ENCODE measurements at regions not wholly inside any gene's neighbourhood (a gene's known extent, or its start where the extent isn't known, plus 50 kb on each side); places are given as distances from the start of the nearest gene placed in this dataset.
"Not testable (repeated sequence)": the region's sequence is repeated elsewhere in the genome, so short reads cannot be mapped to it uniquely, and the experiment has no call there.

DNA sequence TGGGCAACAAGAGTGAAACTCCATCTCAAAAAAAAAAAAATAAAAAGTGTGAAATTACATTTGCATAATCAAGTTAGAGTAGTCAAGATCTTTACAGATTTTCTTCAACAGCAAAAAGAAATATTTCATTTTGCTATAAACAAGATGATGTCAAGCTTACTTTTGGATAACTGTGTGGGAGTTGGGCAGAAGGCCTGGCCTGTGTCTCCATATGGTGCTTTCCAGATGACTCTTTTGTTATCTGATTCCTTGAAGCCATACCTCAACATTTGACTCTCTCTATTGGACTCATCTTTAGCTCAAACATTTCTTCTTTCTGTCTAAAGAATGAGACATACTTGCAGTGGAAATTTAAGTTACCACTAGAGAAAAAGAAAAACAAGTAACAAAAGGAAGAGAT is 246.8 kb downstream of the MSX2 start:
- Histone ChIP-seq H3K27ac (ENCODE audit: low read depth, low read length) (no peak overlapping the region), H3K36me3 (ENCODE audit: control insufficient read depth in 5 of 5, insufficient read depth in 5 of 5, low read length in 5 of 5) (no peaks in the 10 kb centered on the region), H3K9me3 (ENCODE audit: control insufficient read depth in 5 of 5, low read length in 5 of 5) (peaks cover 5 to 12% (median 5%) of the 10 kb centered on the region in 5 donors), H3K4me1 (ENCODE audit: control insufficient read depth in 5 of 5, insufficient read depth in 5 of 5, low read length in 5 of 5) (no peaks in the 10 kb centered on the region), H3K9ac (ENCODE audit: low read length in 5 of 5) (no peak overlapping the region), H3K4me3 (ENCODE audit: low read depth in 1 of 5, low read length in 5 of 5) (no peak overlapping the region), H3K27me3 (ENCODE audit: control insufficient read depth in 5 of 5, insufficient read depth in 4 of 5, low read length in 5 of 5) (peaks cover 0 to 4% (median 0%) of the 10 kb centered on the region in 5 donors)

DNA sequence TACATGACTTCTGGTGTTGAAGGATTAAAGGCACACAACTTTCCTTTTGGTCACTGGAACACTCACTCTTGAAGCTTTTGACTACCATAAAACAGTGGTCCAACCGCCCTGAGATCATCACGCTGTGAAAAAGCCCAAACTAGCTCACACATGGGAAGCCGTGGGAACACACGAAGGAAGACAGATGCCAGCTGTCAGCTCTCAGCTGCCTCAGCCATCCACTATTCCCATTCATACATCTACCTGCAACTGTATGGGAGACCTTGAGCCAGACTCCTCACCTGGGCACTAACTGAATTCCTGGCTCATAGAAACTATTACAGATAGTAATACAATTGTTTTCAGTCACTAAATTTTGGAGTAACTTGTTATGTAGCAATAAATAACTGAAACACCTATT is 246.1 kb downstream of the MSX2 start:
- no peak overlapping the region for H3K4me3 ChIP-seq (ENCODE audit: low read depth in 1 of 5, low read length in 5 of 5)
- H3K27ac ChIP-seq (ENCODE audit: low read depth, low read length), result no peak overlapping the region
- H3K9me3 ChIP-seq (ENCODE audit: control insufficient read depth in 5 of 5, low read length in 5 of 5), result peaks cover 5 to 18% (median 11%) of the 10 kb centered on the region in 5 donors
- no peaks in the 10 kb centered on the region for H3K4me1 ChIP-seq (ENCODE audit: control insufficient read depth in 5 of 5, insufficient read depth in 5 of 5, low read length in 5 of 5)
- H3K27me3 ChIP-seq (ENCODE audit: control insufficient read depth in 5 of 5, insufficient read depth in 4 of 5, low read length in 5 of 5), result peaks cover 0 to 4% (median 0%) of the 10 kb centered on the region in 5 donors
- no peak overlapping the region for H3K9ac ChIP-seq (ENCODE audit: low read length in 5 of 5)
- no peaks in the 10 kb centered on the region for H3K36me3 ChIP-seq (ENCODE audit: control insufficient read depth in 5 of 5, insufficient read depth in 5 of 5, low read length in 5 of 5)

DNA sequence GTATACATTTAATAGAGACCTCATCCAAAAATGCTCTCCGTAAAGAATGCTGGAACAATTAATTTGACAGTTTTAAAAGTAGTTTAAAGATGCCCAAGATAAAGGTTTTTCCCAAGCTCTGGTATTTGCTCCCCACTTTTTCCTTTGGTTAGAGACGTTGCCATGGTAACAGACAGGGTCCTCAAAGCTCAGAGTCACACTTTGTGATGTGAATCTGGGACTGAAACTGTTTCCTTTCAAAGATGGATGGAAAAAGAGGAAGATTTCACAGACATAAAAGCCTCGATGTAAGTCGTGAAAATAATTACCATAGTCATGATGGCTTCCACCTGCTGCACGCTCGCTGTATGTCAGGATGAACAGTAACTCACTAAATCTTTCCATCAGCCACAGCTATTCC is 229.5 kb downstream of the MSX2 start:
- Histone ChIP-seq H3K9me3 (ENCODE audit: control insufficient read depth in 5 of 5, low read length in 5 of 5) (no peaks in the 10 kb centered on the region), H3K4me3 (ENCODE audit: low read depth in 1 of 5, low read length in 5 of 5) (no peak overlapping the region), H3K36me3 (ENCODE audit: control insufficient read depth in 5 of 5, insufficient read depth in 5 of 5, low read length in 5 of 5) (no peaks in the 10 kb centered on the region), H3K9ac (ENCODE audit: low read length in 5 of 5) (no peak overlapping the region), H3K27ac (ENCODE audit: low read depth, low read length) (no peak overlapping the region), H3K27me3 (ENCODE audit: control insufficient read depth in 5 of 5, insufficient read depth in 4 of 5, low read length in 5 of 5) (peaks cover 0 to 3% (median 0%) of the 10 kb centered on the region in 5 donors), H3K4me1 (ENCODE audit: control insufficient read depth in 5 of 5, insufficient read depth in 5 of 5, low read length in 5 of 5) (no peaks in the 10 kb centered on the region)

GRCh38 chr5:174951151-174951780 is 226.9 kb downstream of the MSX2 start:
- no peak overlapping the region for H3K9ac ChIP-seq (ENCODE audit: low read length in 5 of 5)

DNA sequence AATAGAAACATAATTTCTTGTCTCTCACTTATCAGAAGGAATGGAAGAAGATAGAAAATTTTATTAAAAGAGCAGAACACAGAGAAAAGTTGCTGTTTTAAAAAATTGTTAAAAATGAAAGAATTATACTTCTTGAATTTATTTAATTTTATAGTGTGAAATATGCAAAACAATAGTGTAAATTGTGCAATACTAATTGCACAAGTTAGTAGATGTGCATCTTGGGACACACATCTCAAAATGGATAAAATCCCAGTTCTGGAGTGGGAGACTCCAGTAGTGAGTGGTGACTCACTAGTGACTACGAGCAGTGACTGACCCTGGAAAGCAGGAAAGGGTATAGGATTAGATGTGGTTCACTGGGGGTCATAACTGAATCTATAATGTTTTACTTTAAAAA is 223.2 kb downstream of the MSX2 start:
- H3K4me1 ChIP-seq (ENCODE audit: control insufficient read depth in 5 of 5, insufficient read depth in 5 of 5, low read length in 5 of 5), result no peaks in the 10 kb centered on the region
- H3K27ac ChIP-seq (ENCODE audit: low read depth, low read length), result no peak overlapping the region
- H3K4me3 ChIP-seq (ENCODE audit: low read depth in 1 of 5, low read length in 5 of 5), result no peak overlapping the region
- H3K9me3 ChIP-seq (ENCODE audit: control insufficient read depth in 5 of 5, low read length in 5 of 5), result no peaks in the 10 kb centered on the region
- H3K27me3 ChIP-seq (ENCODE audit: control insufficient read depth in 5 of 5, insufficient read depth in 4 of 5, low read length in 5 of 5), result peaks cover 0 to 6% (median 2%) of the 10 kb centered on the region in 5 donors
- no peaks in the 10 kb centered on the region for H3K36me3 ChIP-seq (ENCODE audit: control insufficient read depth in 5 of 5, insufficient read depth in 5 of 5, low read length in 5 of 5)
- H3K9ac ChIP-seq (ENCODE audit: low read length in 5 of 5), result no peak overlapping the region

More at GRCh38 chr5:174951151-174951780, 226.9 kb downstream of the MSX2 start:
- Histone ChIP-seq H3K36me3 (ENCODE audit: control insufficient read depth in 5 of 5, insufficient read depth in 5 of 5, low read length in 5 of 5) (no peaks in the 10 kb centered on the region), H3K4me1 (ENCODE audit: control insufficient read depth in 5 of 5, insufficient read depth in 5 of 5, low read length in 5 of 5) (no peaks in the 10 kb centered on the region), H3K27ac (ENCODE audit: low read depth, low read length) (no peak overlapping the region), H3K9me3 (ENCODE audit: control insufficient read depth in 5 of 5, low read length in 5 of 5) (no peaks in the 10 kb centered on the region), H3K27me3 (ENCODE audit: control insufficient read depth in 5 of 5, insufficient read depth in 4 of 5, low read length in 5 of 5) (peaks cover 0 to 6% (median 2%) of the 10 kb centered on the region in 5 donors), H3K4me3 (ENCODE audit: low read depth in 1 of 5, low read length in 5 of 5) (no peak overlapping the region)

- H3K9me3 ChIP-seq (ENCODE audit: control insufficient read depth in 5 of 5, low read length in 5 of 5), result no peaks in the 10 kb centered on the region
- no peak overlapping the region for H3K4me3 ChIP-seq (ENCODE audit: low read depth in 1 of 5, low read length in 5 of 5)
- H3K4me1 ChIP-seq (ENCODE audit: control insufficient read depth in 5 of 5, insufficient read depth in 5 of 5, low read length in 5 of 5), result no peaks in the 10 kb centered on the region
- H3K36me3 ChIP-seq (ENCODE audit: control insufficient read depth in 5 of 5, insufficient read depth in 5 of 5, low read length in 5 of 5), result no peaks in the 10 kb centered on the region
- H3K9ac ChIP-seq (ENCODE audit: low read length in 5 of 5), result no peak overlapping the region
- H3K27ac ChIP-seq (ENCODE audit: low read depth, low read length), result no peak overlapping the region
- H3K27me3 ChIP-seq (ENCODE audit: control insufficient read depth in 5 of 5, insufficient read depth in 4 of 5, low read length in 5 of 5), result peaks cover under 1 to 14% (median 9%) of the 10 kb centered on the region in 5 donors
These were observed 221.5 kb downstream of the MSX2 start for GRCh38 chr5:174945853-174946252.

DNA sequence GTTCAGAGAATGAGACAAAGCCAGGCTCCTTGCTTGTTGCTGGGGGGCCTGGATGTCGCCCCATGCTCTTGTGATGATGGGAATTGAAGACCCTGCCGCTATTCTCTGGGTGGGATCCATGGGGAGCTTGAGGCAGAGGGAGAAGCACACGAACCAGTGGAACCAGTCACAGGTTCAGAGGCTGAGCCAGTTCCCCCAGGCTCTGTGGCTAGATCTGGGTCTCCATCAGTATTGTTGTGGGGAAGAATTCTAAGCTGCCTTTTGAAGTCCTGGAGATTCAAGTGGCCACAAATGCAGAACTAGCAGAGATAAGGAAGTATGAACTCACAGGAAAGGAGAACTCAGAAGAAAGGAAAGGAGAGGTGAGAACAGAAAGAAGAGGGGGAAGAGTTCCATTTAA is 219.4 kb downstream of the MSX2 start:
- H3K4me3 ChIP-seq (ENCODE audit: low read depth in 1 of 5, low read length in 5 of 5), result no peak overlapping the region
- no peaks in the 10 kb centered on the region for H3K9me3 ChIP-seq (ENCODE audit: control insufficient read depth in 5 of 5, low read length in 5 of 5)
- no peaks in the 10 kb centered on the region for H3K4me1 ChIP-seq (ENCODE audit: control insufficient read depth in 5 of 5, insufficient read depth in 5 of 5, low read length in 5 of 5)
- no peak overlapping the region for H3K27ac ChIP-seq (ENCODE audit: low read depth, low read length)
- no peaks in the 10 kb centered on the region for H3K36me3 ChIP-seq (ENCODE audit: control insufficient read depth in 5 of 5, insufficient read depth in 5 of 5, low read length in 5 of 5)
- no peak overlapping the region for H3K9ac ChIP-seq (ENCODE audit: low read length in 5 of 5)
- peaks cover 5 to 22% (median 19%) of the 10 kb centered on the region in 5 donors for H3K27me3 ChIP-seq (ENCODE audit: control insufficient read depth in 5 of 5, insufficient read depth in 4 of 5, low read length in 5 of 5)

- H3K4me1 ChIP-seq (ENCODE audit: control insufficient read depth in 5 of 5, insufficient read depth in 5 of 5, low read length in 5 of 5); H3K9ac ChIP-seq (ENCODE audit: low read length in 5 of 5); H3K4me3 ChIP-seq (ENCODE audit: low read depth in 1 of 5, low read length in 5 of 5); H3K9me3 ChIP-seq (ENCODE audit: control insufficient read depth in 5 of 5, low read length in 5 of 5); H3K36me3 ChIP-seq (ENCODE audit: control insufficient read depth in 5 of 5, insufficient read depth in 5 of 5, low read length in 5 of 5); H3K27ac ChIP-seq (ENCODE audit: low read depth, low read length): not testable (repeated sequence)
- H3K27me3 ChIP-seq (ENCODE audit: control insufficient read depth in 5 of 5, insufficient read depth in 4 of 5, low read length in 5 of 5), result peaks cover 5 to 22% (median 15%) of the 10 kb centered on the region in 5 donors
These were observed 218.6 kb downstream of the MSX2 start for GRCh38 chr5:174943002-174943401.

DNA sequence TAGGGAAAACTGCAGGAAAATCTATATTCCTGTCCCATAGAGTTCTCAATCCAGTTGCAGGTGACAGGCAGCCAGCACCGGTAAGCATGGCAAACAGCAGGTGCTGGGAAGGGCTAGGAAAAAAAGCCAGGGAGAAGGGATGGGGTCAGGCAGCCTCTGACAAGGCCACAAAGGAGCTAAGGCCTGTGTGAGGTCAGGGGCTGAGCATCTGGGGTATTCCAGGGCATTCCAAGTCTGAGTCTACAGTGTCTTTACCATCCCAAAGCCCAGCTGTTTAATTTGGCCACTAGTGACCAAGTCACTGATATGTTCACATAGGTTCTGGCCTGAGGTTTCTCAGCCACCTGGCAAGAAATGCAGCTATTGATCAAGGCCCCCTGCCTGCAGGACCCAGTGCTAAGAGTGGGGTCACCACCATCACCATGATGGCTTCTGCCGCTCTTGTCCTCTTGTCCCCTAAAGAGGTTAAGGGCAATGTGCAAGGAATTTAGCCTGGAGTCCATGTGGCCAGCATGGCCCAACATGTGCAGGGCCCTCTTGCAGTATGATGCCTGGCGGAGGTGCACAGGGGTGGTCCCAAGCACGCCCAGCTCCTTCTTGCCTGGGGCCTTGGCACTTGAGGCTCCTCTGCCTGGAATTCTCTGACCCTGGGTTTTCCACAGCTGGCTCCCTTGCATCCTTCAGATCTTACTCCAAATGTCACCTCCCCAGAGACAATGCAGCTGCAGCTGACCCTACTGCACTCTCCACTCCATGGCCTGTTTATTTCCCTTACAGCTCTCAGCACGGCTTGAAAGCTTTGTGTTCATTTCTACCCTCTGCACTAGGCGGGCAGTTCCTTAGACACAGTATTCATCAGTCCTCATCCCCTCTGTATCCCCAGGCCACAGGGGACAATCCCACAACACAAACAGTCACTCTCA is 213.1 kb downstream of the MSX2 start:
- Histone ChIP-seq H3K9ac (ENCODE audit: low read length in 5 of 5) (no peak overlapping the region), H3K4me1 (ENCODE audit: control insufficient read depth in 5 of 5, insufficient read depth in 5 of 5, low read length in 5 of 5) (no peaks in the 10 kb centered on the region), H3K9me3 (ENCODE audit: control insufficient read depth in 5 of 5, low read length in 5 of 5) (peaks cover 0 to 8% (median 6%) of the 10 kb centered on the region in 5 donors), H3K27me3 (ENCODE audit: control insufficient read depth in 5 of 5, insufficient read depth in 4 of 5, low read length in 5 of 5) (peaks cover 5 to 22% (median 15%) of the 10 kb centered on the region in 5 donors), H3K36me3 (ENCODE audit: control insufficient read depth in 5 of 5, insufficient read depth in 5 of 5, low read length in 5 of 5) (no peaks in the 10 kb centered on the region), H3K4me3 (ENCODE audit: low read depth in 1 of 5, low read length in 5 of 5) (no peak overlapping the region), H3K27ac (ENCODE audit: low read depth, low read length) (no peak overlapping the region)

DNA sequence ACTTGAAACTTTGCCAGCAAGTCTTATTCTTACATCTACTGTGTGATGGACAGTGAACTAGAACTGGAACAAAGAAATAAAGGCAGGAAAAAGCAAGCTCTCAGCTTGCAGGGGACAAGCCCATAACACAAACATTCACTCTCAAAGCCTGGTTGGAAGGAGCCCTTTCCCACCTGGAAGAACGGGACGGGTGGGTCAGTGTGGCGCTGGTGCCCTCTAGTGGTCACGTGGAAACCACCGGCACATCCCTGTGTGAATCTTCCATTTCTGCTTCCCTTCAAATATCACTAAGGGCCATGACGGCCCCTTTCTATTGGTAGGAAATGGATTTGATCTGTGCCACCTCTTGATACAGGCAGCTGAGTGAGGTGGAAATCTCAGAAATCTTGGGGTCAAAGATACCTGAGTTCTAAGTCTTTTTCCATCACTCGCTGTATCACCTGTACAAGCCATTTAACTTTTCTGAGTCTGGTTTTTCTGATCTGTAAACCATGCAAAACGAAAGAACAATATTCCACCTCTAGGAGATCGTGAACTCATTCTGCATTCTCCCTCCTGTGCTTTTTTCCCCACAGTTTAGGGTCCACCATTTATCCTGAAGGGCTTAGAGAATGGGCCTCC is 211.6 kb downstream of the MSX2 start:
- Histone ChIP-seq H3K36me3 (ENCODE audit: control insufficient read depth in 5 of 5, insufficient read depth in 5 of 5, low read length in 5 of 5) (no peaks in the 10 kb centered on the region), H3K4me1 (ENCODE audit: control insufficient read depth in 5 of 5, insufficient read depth in 5 of 5, low read length in 5 of 5) (no peaks in the 10 kb centered on the region), H3K27ac (ENCODE audit: low read depth, low read length) (no peak overlapping the region), H3K4me3 (ENCODE audit: low read depth in 1 of 5, low read length in 5 of 5) (no peak overlapping the region), H3K9ac (ENCODE audit: low read length in 5 of 5) (no peak overlapping the region), H3K9me3 (ENCODE audit: control insufficient read depth in 5 of 5, low read length in 5 of 5) (peaks cover 0 to 10% (median 6%) of the 10 kb centered on the region in 5 donors), H3K27me3 (ENCODE audit: control insufficient read depth in 5 of 5, insufficient read depth in 4 of 5, low read length in 5 of 5) (peaks cover 0 to 14% (median 10%) of the 10 kb centered on the region in 5 donors)
